ENCODE measurements at regions not wholly inside any gene's neighbourhood (a gene's known extent, or its start where the extent isn't known, plus 50 kb on each side); places are given as distances from the start of the nearest gene placed in this dataset.

GRCh38 chr15:29926083-29926388, 103.8 kb upstream of the TJP1 start:
- no peak for TF ChIP-seq CTCF (IDR thresholded peaks at IDR 0.05; ENCODE audit: low read depth, low read length)
- H3K4me3 ChIP-seq (ENCODE audit: low read depth, low read length), result no peak overlapping the region

DNA sequence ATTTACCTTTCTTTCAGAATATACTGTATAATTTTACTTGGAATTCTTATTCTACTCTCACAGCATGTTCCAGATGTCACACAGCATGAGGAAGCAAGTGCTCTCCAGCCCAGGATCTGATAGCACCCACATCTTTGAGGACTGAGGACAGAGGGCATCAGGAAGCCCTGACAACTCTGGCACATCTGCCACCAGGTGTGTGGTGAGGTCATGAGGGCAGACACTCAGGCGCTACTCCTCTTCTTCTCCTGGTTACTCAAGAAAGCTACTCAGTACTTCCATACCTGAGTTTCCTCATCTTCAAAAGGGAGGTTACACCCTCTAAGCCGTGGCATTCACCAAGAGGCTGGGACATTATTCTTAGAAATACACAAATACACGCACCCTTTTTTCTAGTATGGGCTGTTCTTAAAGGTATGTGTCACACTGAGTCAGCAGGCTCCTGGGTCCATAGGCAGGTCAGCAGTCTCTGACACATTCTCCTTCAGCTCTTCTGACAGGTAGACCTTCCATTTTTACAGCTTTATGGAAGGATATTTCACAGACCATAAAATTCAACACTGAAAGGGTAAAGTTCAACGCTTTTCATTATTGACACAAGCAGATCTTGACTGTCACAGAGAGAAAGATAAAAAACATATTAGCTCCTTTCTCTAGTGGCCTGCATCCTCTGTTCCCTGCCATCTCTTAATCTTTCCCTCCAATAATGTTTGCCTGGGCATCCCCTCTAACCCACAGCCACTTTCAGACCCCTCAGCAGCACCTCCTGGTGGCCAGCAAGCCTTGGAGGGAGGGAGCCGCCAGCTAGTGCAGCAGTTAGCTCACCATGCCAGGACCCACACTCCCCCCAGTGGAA, 103.2 kb upstream of the TJP1 start:
- peak; percentile 93 for TF ChIP-seq CTCF (IDR thresholded peaks at IDR 0.05; ENCODE audit: low read depth, low read length)
- H3K4me3 ChIP-seq (ENCODE audit: low read depth, low read length), result no peak overlapping the region

- H3K4me3 ChIP-seq (ENCODE audit: low read depth, low read length), result no peak overlapping the region
- TF ChIP-seq CTCF (IDR thresholded peaks at IDR 0.05; ENCODE audit: low read depth, low read length), result no peak
Measured at GRCh38 chr15:29924750-29925149, 102.5 kb upstream of the TJP1 start.

- no peak for TF ChIP-seq CTCF (IDR thresholded peaks at IDR 0.05; ENCODE audit: low read depth, low read length)
- no peak overlapping the region for H3K4me3 ChIP-seq (ENCODE audit: low read depth, low read length)
Measured at GRCh38 chr15:29922191-29922590, 99.9 kb upstream of the TJP1 start.

DNA sequence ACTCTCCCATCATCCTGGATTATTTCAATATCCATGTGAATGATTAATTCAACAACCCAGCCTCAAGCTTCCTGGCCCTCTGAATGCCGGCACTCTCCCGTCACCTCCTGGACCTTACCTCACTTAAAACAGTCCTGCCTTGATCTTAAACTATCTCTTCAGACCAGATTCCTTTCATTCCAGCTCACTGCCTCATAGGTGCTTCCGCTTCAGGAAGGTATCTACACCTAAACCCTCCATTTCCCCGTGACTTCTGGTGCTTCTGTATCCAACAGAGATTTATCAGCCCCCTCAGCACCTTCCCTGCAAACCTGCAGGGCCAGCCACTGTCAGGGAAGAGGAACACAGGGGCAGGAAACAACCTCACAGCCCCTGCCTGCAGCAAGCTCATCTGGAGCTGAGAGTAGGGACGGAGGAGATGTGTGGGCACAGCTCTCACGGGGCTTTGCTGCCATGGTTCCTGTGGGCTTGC, 98.9 kb upstream of the TJP1 start:
- TF ChIP-seq CTCF (IDR thresholded peaks at IDR 0.05; ENCODE audit: low read depth, low read length), result no peak
- no peak overlapping the region for H3K4me3 ChIP-seq (ENCODE audit: low read depth, low read length)

- H3K4me3 ChIP-seq (ENCODE audit: low read depth, low read length), result no peak overlapping the region
Measured at GRCh38 chr15:29920515-29920914, 98.2 kb upstream of the TJP1 start.

More at GRCh38 chr15:29920515-29920914, 98.2 kb upstream of the TJP1 start:
- no peak for TF ChIP-seq CTCF (IDR thresholded peaks at IDR 0.05; ENCODE audit: low read depth, low read length)
